Karpas-422 (cell line): ENCODE measurements at regions not wholly inside any gene's neighbourhood (a gene's known extent, or its start where the extent isn't known, plus 50 kb on each side); places are given as distances from the start of the nearest gene placed in this dataset.
"Not testable (repeated sequence)": the region's sequence is repeated elsewhere in the genome, so short reads cannot be mapped to it uniquely, and the experiment has no call there.

Source experiments
- DNase-seq: peaks from one replicate; pipeline ENCODE4 v3.0.0-alpha.2; 2015
- H2AFZ ChIP-seq: fragments of 200-600 bp; sonication (generic); 2 replicates; pipeline ENCODE4 v1.6.1; 2014; ENCODE audit warnings: antibody characterized with exemption, low read length, mixed read lengths
- H3K27ac ChIP-seq: fragments of 200-600 bp; sonication (generic); 2 replicates; pipeline ENCODE4 v1.5.1; 2014; ENCODE audit warnings: mild to moderate bottlenecking, low read length, moderate library complexity
- H3K27me3 ChIP-seq: fragments of 200-600 bp; sonication (generic); 2 replicates; pipeline ENCODE4 v1.6.1; 2014; ENCODE audit warnings: low read length, mixed read lengths
- H3K36me3 ChIP-seq: fragments of 200-600 bp; sonication (generic); 2 replicates; pipeline ENCODE4 v1.6.1; 2014; ENCODE audit warnings: low read length, mixed read lengths; ENCODE audit not compliant: insufficient read depth
- H3K4me1 ChIP-seq: fragments of 200-600 bp; sonication (generic); 2 replicates; pipeline ENCODE4 v1.6.1; 2014; ENCODE audit warnings: mild to moderate bottlenecking, low read length, mixed read lengths
- H3K4me2 ChIP-seq: fragments of 200-600 bp; sonication (generic); 2 replicates; pipeline ENCODE4 v1.6.1; 2014; ENCODE audit warnings: low read length, low read depth, mild to moderate bottlenecking; ENCODE audit not compliant: poor library complexity, severe bottlenecking
- H3K4me3 ChIP-seq: fragments of 200-600 bp; sonication (generic); 2 replicates; pipeline ENCODE4 v1.5.1; 2014; ENCODE audit warnings: mild to moderate bottlenecking, antibody characterized with exemption, low read length, mixed read lengths
- H3K79me2 ChIP-seq: fragments of 200-600 bp; sonication (generic); 2 replicates; pipeline ENCODE4 v1.6.1; 2014; ENCODE audit warnings: mild to moderate bottlenecking, low read length, mixed read lengths
- H3K9ac ChIP-seq: fragments of 200-600 bp; sonication (generic); 2 replicates; pipeline ENCODE4 v1.6.0; 2014; ENCODE audit warnings: low read length
- H3K9me2 ChIP-seq: fragments of 200-600 bp; sonication (generic), shearing (Covaris generic); replicated peaks from 2 replicates; pipeline ENCODE4 v1.6.0; 2014; ENCODE audit warnings: mild to moderate bottlenecking, low read length, moderate library complexity; ENCODE audit not compliant: insufficient read depth
- H3K9me3 ChIP-seq: fragments of 300-700, 200-600 bp; sonication (generic); 2 replicates; pipeline ENCODE4 v1.6.1; 2014; ENCODE audit warnings: low read length, mixed read lengths
- H4K20me1 ChIP-seq: fragments of 200-600 bp; sonication (generic); 2 replicates; pipeline ENCODE4 v1.6.1; 2014; ENCODE audit warnings: mild to moderate bottlenecking, antibody characterized with exemption, low read length, low read depth; ENCODE audit not compliant: insufficient read depth

GRCh38 chr3:78506581-78507195 lies 1261.1 kb downstream of the ROBO1 start:
- no peak overlapping the region for H3K4me2 ChIP-seq
- H3K79me2 ChIP-seq = no peaks in the 10 kb centered on the region
- no peak overlapping the region for H3K27ac ChIP-seq
- no peak overlapping the region for H3K4me3 ChIP-seq
- no peak for DNase-seq
- H4K20me1 ChIP-seq = no peaks in the 10 kb centered on the region
- H3K36me3 ChIP-seq = no peaks in the 10 kb centered on the region
- H2AFZ ChIP-seq = no peak overlapping the region
- H3K9ac ChIP-seq = no peak overlapping the region
- no peaks in the 10 kb centered on the region for H3K27me3 ChIP-seq
- no peaks in the 10 kb centered on the region for H3K4me1 ChIP-seq
- no peaks in the 10 kb centered on the region for H3K9me2 ChIP-seq
- no peaks in the 10 kb centered on the region for H3K9me3 ChIP-seq

- no peaks in the 10 kb centered on the region for H3K79me2 ChIP-seq
- H3K36me3 ChIP-seq = no peaks in the 10 kb centered on the region
- no peak overlapping the region for H3K4me2 ChIP-seq
- no peaks in the 10 kb centered on the region for H4K20me1 ChIP-seq
- no peak for DNase-seq
- H3K9me3 ChIP-seq = no peaks in the 10 kb centered on the region
- no peak overlapping the region for H3K4me3 ChIP-seq
- H3K27ac ChIP-seq = no peak overlapping the region
- H2AFZ ChIP-seq = no peak overlapping the region
- no peaks in the 10 kb centered on the region for H3K4me1 ChIP-seq
- no peaks in the 10 kb centered on the region for H3K27me3 ChIP-seq
- H3K9me2 ChIP-seq = no peaks in the 10 kb centered on the region
- no peak overlapping the region for H3K9ac ChIP-seq
Measured at GRCh38 chr3:78507196-78507984, 1260.4 kb downstream of the ROBO1 start.

GRCh38 chr3:78511840-78512239 lies 1256.0 kb downstream of the ROBO1 start:
- Histone ChIP-seq H3K4me1 (no peaks in the 10 kb centered on the region), H3K79me2 (no peaks in the 10 kb centered on the region), H3K9me3 (no peaks in the 10 kb centered on the region), H3K4me2 (no peak overlapping the region), H4K20me1 (no peaks in the 10 kb centered on the region), H3K4me3 (no peak overlapping the region), H3K9me2 (no peaks in the 10 kb centered on the region), H3K36me3 (no peaks in the 10 kb centered on the region), H2AFZ (no peak overlapping the region), H3K27ac (no peak overlapping the region), H3K9ac (no peak overlapping the region), H3K27me3 (no peaks in the 10 kb centered on the region)
- no peak for DNase-seq

- not testable (repeated sequence) for H3K79me2 ChIP-seq, H3K27me3 ChIP-seq, H3K4me3 ChIP-seq, H3K4me2 ChIP-seq, H4K20me1 ChIP-seq, H3K36me3 ChIP-seq, H3K9me2 ChIP-seq, DNase-seq, H2AFZ ChIP-seq, H3K9me3 ChIP-seq, H3K9ac ChIP-seq, H3K27ac ChIP-seq, H3K4me1 ChIP-seq
Measured at GRCh38 chr3:78512786-78513185, 1255.0 kb downstream of the ROBO1 start.

GRCh38 chr3:78516437-78516836 lies 1251.4 kb downstream of the ROBO1 start:
- Histone ChIP-seq H3K9me2 (no peaks in the 10 kb centered on the region), H3K4me1 (no peaks in the 10 kb centered on the region), H3K4me2 (no peak overlapping the region), H3K9ac (no peak overlapping the region), H3K36me3 (no peaks in the 10 kb centered on the region), H3K27me3 (no peaks in the 10 kb centered on the region), H3K4me3 (no peak overlapping the region), H2AFZ (no peak overlapping the region), H3K9me3 (no peaks in the 10 kb centered on the region), H4K20me1 (no peaks in the 10 kb centered on the region), H3K27ac (no peak overlapping the region), H3K79me2 (no peaks in the 10 kb centered on the region)
- no peak for DNase-seq

- Histone ChIP-seq H3K27me3 (no peaks in the 10 kb centered on the region), H3K9me2 (no peaks in the 10 kb centered on the region), H3K4me2 (no peak overlapping the region), H3K79me2 (no peaks in the 10 kb centered on the region), H3K9me3 (no peaks in the 10 kb centered on the region), H3K27ac (no peak overlapping the region), H3K9ac (no peak overlapping the region), H3K4me3 (no peak overlapping the region), H3K36me3 (no peaks in the 10 kb centered on the region), H4K20me1 (no peaks in the 10 kb centered on the region), H2AFZ (no peak overlapping the region), H3K4me1 (no peaks in the 10 kb centered on the region)
- no peak for DNase-seq
Measured at GRCh38 chr3:78516937-78517336, 1250.9 kb downstream of the ROBO1 start.

GRCh38 chr3:78517965-78518364 lies 1249.8 kb downstream of the ROBO1 start:
- H3K79me2 ChIP-seq = no peaks in the 10 kb centered on the region
- no peak for DNase-seq
- no peaks in the 10 kb centered on the region for H3K36me3 ChIP-seq
- no peak overlapping the region for H3K4me3 ChIP-seq
- H3K9me2 ChIP-seq = no peaks in the 10 kb centered on the region
- no peaks in the 10 kb centered on the region for H3K4me1 ChIP-seq
- H3K9me3 ChIP-seq = no peaks in the 10 kb centered on the region
- no peak overlapping the region for H2AFZ ChIP-seq
- no peak overlapping the region for H3K4me2 ChIP-seq
- H3K9ac ChIP-seq = no peak overlapping the region
- no peak overlapping the region for H3K27ac ChIP-seq
- H4K20me1 ChIP-seq = no peaks in the 10 kb centered on the region
- H3K27me3 ChIP-seq = no peaks in the 10 kb centered on the region

- no peak overlapping the region for H3K27ac ChIP-seq
- no peak for DNase-seq
Measured at GRCh38 chr3:78519281-78519680, 1248.5 kb downstream of the ROBO1 start.

More at GRCh38 chr3:78519281-78519680, 1248.5 kb downstream of the ROBO1 start:
- Histone ChIP-seq H3K4me2 (no peak overlapping the region), H2AFZ (no peak overlapping the region), H4K20me1 (no peaks in the 10 kb centered on the region), H3K9me2 (no peaks in the 10 kb centered on the region), H3K79me2 (no peaks in the 10 kb centered on the region), H3K4me3 (no peak overlapping the region), H3K9me3 (no peaks in the 10 kb centered on the region), H3K4me1 (no peaks in the 10 kb centered on the region), H3K27me3 (no peaks in the 10 kb centered on the region), H3K9ac (no peak overlapping the region), H3K36me3 (no peaks in the 10 kb centered on the region)
